ENCODE measurements at regions not wholly inside any gene's neighbourhood (a gene's known extent, or its start where the extent isn't known, plus 50 kb on each side); places are given as distances from the start of the nearest gene placed in this dataset.

DNA sequence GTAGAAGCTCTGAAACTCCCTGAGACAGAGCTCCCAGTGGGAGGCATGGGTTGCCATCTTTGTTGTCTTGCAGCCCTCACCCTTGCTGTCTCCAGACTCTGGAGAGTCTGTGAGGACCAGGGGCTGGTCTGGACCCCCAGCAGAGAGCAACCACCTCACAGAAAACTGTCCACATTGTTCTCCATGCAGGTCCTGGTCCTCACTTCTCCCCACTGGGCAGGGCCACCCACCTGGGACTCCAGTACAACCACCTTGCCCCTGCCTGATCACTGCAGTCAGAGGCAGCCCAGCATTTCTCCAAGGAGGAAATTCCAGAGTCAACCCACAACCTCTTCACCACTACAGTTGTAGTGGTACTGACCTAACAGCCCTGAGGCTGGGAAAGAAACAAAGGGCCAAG, 285.6 kb upstream of the RPS23 start:
- no peaks in the 10 kb centered on the region for H3K27me3 ChIP-seq (ENCODE audit: insufficient read depth, low read depth, severe bottlenecking)
- H3K36me3 ChIP-seq: no peaks in the 10 kb centered on the region
- TF ChIP-seq, protein P1, sequence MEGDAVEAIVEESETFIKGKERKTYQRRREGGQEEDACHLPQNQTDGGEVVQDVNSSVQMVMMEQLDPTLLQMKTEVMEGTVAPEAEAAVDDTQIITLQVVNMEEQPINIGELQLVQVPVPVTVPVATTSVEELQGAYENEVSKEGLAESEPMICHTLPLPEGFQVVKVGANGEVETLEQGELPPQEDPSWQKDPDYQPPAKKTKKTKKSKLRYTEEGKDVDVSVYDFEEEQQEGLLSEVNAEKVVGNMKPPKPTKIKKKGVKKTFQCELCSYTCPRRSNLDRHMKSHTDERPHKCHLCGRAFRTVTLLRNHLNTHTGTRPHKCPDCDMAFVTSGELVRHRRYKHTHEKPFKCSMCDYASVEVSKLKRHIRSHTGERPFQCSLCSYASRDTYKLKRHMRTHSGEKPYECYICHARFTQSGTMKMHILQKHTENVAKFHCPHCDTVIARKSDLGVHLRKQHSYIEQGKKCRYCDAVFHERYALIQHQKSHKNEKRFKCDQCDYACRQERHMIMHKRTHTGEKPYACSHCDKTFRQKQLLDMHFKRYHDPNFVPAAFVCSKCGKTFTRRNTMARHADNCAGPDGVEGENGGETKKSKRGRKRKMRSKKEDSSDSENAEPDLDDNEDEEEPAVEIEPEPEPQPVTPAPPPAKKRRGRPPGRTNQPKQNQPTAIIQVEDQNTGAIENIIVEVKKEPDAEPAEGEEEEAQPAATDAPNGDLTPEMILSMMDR (IDR thresholded peaks at IDR 0.05; ENCODE audit: low read depth, low read length): no peak
- no peak for DNase-seq
- no peaks in the 10 kb centered on the region for H3K9me3 ChIP-seq (ENCODE audit: severe bottlenecking)
- no peak overlapping the region for H3K27ac ChIP-seq
- no peak overlapping the region for H3K4me3 ChIP-seq (ENCODE audit: low read depth, low read length)

DNA sequence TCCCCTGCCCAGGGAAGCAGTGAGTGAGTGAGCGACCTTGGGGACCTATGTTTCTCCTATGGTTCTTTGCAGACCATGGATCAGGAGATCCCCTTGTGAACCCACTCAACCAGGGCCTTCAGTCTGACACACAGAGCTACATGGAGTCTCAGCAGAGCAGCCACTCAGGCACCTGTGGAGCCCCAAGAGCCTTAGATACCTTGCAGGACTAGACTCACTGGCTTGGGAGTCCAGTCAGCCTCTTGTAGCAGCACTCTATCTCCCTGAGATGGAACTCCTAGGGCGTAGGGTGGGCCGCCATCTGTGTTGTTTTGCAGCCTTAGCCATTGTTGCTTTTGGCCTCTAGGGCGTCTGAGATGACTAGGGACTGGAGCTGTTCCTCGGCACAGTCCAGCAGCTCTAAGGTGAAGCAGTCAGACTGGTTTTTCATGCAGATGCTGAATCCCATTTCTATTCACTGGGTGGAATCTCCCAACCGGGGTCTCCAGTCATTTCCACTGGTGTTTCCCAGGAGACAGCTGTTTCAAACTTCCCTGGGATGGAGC, 284.6 kb upstream of the RPS23 start:
- no peak for DNase-seq
- Histone ChIP-seq H3K36me3 (no peaks in the 10 kb centered on the region), H3K27me3 (ENCODE audit: insufficient read depth, low read depth, severe bottlenecking) (no peaks in the 10 kb centered on the region), H3K9me3 (ENCODE audit: severe bottlenecking) (no peaks in the 10 kb centered on the region), H3K4me3 (ENCODE audit: low read depth, low read length) (no peak overlapping the region), H3K27ac (no peak overlapping the region)
- TF ChIP-seq, protein P1 (IDR thresholded peaks at IDR 0.05; ENCODE audit: low read depth, low read length): no peak

DNA sequence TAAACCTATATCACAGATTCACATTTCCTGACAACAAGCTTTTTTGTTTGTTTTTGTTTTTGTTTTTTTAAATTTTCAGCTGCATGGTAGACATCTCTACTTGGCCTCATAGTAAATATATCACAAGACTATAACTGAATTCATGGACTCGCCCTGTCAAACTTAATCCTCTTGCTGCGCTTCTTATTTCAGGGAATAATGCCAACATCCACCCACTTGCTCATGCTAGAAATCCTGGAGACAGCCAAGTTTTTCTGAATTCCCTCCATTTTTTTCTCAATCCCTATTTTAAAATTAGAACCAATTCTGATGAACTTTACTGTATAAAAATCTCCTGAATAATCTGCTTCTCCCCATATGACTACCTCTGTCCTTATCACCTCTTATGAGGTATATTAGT, 283.6 kb upstream of the RPS23 start:
- Histone ChIP-seq H3K9me3 (ENCODE audit: severe bottlenecking) (no peaks in the 10 kb centered on the region), H3K36me3 (no peaks in the 10 kb centered on the region), H3K27ac (no peak overlapping the region), H3K4me3 (ENCODE audit: low read depth, low read length) (no peak overlapping the region), H3K27me3 (ENCODE audit: insufficient read depth, low read depth, severe bottlenecking) (no peaks in the 10 kb centered on the region)
- TF ChIP-seq, protein P1 (IDR thresholded peaks at IDR 0.05; ENCODE audit: low read depth, low read length): no peak
- DNase-seq: no peak

DNA sequence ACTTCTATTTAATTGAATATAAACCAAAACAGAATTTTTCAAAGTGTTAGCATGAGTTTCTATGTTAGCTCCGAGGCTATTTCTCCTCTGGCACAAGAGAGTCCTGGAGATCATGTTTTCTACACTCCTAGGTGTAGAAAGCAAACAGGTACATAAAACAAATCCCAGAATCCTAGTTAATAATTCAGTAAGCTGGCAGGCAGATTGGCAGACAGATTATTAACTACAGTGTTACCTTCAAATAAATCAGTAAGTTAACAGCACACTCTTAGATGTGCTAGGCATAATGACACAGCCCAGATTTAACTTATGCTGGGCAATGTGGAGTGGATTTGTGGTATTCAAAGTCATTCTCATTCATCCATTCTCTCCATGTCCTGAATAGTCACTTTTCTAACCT, 282.8 kb upstream of the RPS23 start:
- no peak for DNase-seq
- Histone ChIP-seq H3K9me3 (ENCODE audit: severe bottlenecking) (no peaks in the 10 kb centered on the region), H3K36me3 (no peaks in the 10 kb centered on the region), H3K4me3 (ENCODE audit: low read depth, low read length) (no peak overlapping the region), H3K27me3 (ENCODE audit: insufficient read depth, low read depth, severe bottlenecking) (no peaks in the 10 kb centered on the region), H3K27ac (no peak overlapping the region)
- TF ChIP-seq, protein P1 (IDR thresholded peaks at IDR 0.05; ENCODE audit: low read depth, low read length): no peak

DNA sequence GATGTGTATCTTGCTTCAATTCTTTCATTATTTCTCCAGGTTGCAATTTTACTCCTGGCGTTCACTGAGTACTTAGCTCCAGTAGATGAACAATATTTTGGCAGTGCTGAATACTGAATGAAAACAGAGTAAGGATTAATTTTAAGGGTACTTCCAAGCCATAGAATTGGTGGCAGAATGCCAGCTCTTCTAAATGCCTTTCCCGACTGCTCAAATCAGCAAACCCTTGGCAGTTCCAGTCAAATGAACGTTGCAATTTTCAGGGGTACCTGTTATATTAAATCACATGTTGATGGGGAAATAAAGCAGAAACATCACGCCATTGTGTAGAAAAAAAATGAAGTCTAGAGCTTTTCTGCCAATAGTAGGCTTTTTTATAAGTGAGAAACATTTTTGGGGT, 282.4 kb upstream of the RPS23 start:
- H3K36me3 ChIP-seq: no peaks in the 10 kb centered on the region
- no peaks in the 10 kb centered on the region for H3K9me3 ChIP-seq (ENCODE audit: severe bottlenecking)
- TF ChIP-seq, protein P1 (IDR thresholded peaks at IDR 0.05; ENCODE audit: low read depth, low read length): no peak
- H3K27me3 ChIP-seq (ENCODE audit: insufficient read depth, low read depth, severe bottlenecking): no peaks in the 10 kb centered on the region
- DNase-seq: no peak
- no peak overlapping the region for H3K4me3 ChIP-seq (ENCODE audit: low read depth, low read length)
- H3K27ac ChIP-seq: no peak overlapping the region

DNA sequence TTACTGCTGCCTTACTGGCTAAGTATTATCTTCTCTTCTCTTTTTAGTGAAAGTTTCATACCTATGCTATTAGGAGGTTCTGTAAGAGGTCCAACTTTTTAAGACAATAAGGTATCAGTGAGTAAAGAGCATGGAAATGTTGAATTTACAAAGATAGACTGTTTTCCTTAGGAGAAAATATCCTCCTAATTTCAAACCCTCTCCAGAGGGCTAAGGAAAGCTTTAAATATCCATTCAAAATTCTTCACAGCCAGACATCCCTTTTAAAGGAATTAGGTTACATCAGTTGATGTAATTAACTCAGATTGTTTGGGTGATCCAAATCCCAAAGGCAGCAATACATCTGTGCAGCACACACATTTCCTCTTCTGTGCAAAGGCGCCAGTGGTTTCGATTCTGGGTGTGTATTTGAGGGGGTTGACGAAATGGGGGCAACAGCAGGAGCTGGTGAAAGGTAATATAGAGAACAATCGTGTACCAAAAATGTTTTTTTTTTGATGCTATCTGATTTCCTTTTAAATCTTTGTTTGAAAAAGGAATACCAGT, 273.8 kb upstream of the RPS23 start:
- DNase-seq: no peak
- Histone ChIP-seq H3K27me3 (ENCODE audit: insufficient read depth, low read depth, severe bottlenecking) (no peaks in the 10 kb centered on the region), H3K4me3 (ENCODE audit: low read depth, low read length) (no peak overlapping the region), H3K36me3 (no peaks in the 10 kb centered on the region), H3K9me3 (ENCODE audit: severe bottlenecking) (no peaks in the 10 kb centered on the region), H3K27ac (no peak overlapping the region)
- TF ChIP-seq, protein P1 (IDR thresholded peaks at IDR 0.05; ENCODE audit: low read depth, low read length): no peak

All from WERI-Rb-1 (cell line).